H1 (cell line): ENCODE measurements at regions not wholly inside any gene's neighbourhood (a gene's known extent, or its start where the extent isn't known, plus 50 kb on each side); places are given as distances from the start of the nearest gene placed in this dataset.

Experiments
- CTCF ChIA-PET: fragments of 300-600 bp; sonication (Branson Sonifier 250); formaldehyde crosslinking; loops from one replicate; lab custom pipeline; 2021; ENCODE audit not compliant: partially characterized antibody; lab: Charles Lee
- POLR2A ChIA-PET: fragments of 300-600 bp; sonication (Branson Sonifier 250); formaldehyde crosslinking; loops from one replicate; lab custom pipeline; 2021; ENCODE audit warnings: inconsistent platforms; ENCODE audit not compliant: partially characterized antibody; lab: Charles Lee
- DNase-seq, 2 experiments: peaks; one replicate each; pipeline versions ENCODE4 v3.0.0 to v3.0.0-alpha.2; 2010 to 2022; ENCODE audit warnings: low spot score in 2 of 2, low read depth in 1 of 2, mixed read lengths in 1 of 2
- FAIRE-seq: peaks from 2 replicates; lab custom pipeline; 2011; peaks lifted over from hg19 to GRCh38; lab: Jason Lieb, UNC
- H2AFZ ChIP-seq: 2 replicates; pipeline ENCODE4 v1.8.1; 2012; ENCODE audit warnings: low read length, inconsistent platforms
- H2AK5ac ChIP-seq: 2 replicates; pipeline ENCODE4 v1.6.1; 2013; ENCODE audit warnings: low read depth, low read length
- H2BK120ac ChIP-seq: replicated peaks from 2 replicates; pipeline ENCODE3; 2013; ENCODE audit warnings: low read depth, low read length, inconsistent platforms
- H2BK12ac ChIP-seq: 2 replicates; pipeline ENCODE4 v1.6.1; 2013; ENCODE audit warnings: low read depth, low read length
- H2BK15ac ChIP-seq: 2 replicates; pipeline ENCODE4 v1.6.1; 2013; ENCODE audit warnings: low read length
- H2BK20ac ChIP-seq: 2 replicates; pipeline ENCODE4 v1.6.1; 2013; ENCODE audit warnings: low read length
- H2BK5ac ChIP-seq: 2 replicates; pipeline ENCODE4 v1.6.1; 2013; ENCODE audit warnings: low read depth, low read length
- H3K14ac ChIP-seq: 2 replicates; pipeline ENCODE4 v1.6.1; 2013; ENCODE audit warnings: inconsistent platforms; ENCODE audit not compliant: insufficient read length
- H3K18ac ChIP-seq: 2 replicates; pipeline ENCODE4 v1.6.1; 2013; ENCODE audit warnings: low read length; ENCODE audit errors: extremely low read depth
- H3K23ac ChIP-seq: 2 replicates; pipeline ENCODE4 v1.6.1; 2013; ENCODE audit warnings: inconsistent platforms; ENCODE audit not compliant: insufficient read length
- H3K23me2 ChIP-seq: 2 replicates; pipeline ENCODE4 v1.6.1; 2013; ENCODE audit warnings: low read depth, low read length
- H3K27ac ChIP-seq: 2 replicates; pipeline ENCODE4 v1.6.1; 2011; ENCODE audit warnings: low read depth, low read length, inconsistent platforms
- H3K27me3 ChIP-seq, 4 experiments: replicated peaks in 1 of 4; 1 replicate in 1 of 4; 2 replicates in 3 of 4; pipeline versions ENCODE4 v1.6.1 to v1.8.1; 2011 to 2013; ENCODE audit warnings: low read length in 3 of 4, mild to moderate bottlenecking in 3 of 4, inconsistent platforms in 2 of 4, mixed read lengths in 2 of 4, moderate library complexity in 1 of 4; ENCODE audit not compliant: control insufficient read depth in 3 of 4, insufficient read depth in 3 of 4; ENCODE audit errors: extremely low read depth in 1 of 4
- H3K36me3 ChIP-seq, 4 experiments: 2 replicates each; pipeline versions ENCODE4 v1.6.1 to v1.8.1; 2011 to 2013; ENCODE audit warnings: mild to moderate bottlenecking in 4 of 4, low read length in 3 of 4, moderate library complexity in 2 of 4, control low read depth in 1 of 4, inconsistent platforms in 1 of 4; ENCODE audit not compliant: insufficient read depth in 4 of 4, control insufficient read depth in 2 of 4
- H3K4ac ChIP-seq: replicated peaks from 2 replicates; pipeline ENCODE3; 2013; ENCODE audit warnings: low read length, low read depth, mixed read lengths, inconsistent platforms; ENCODE audit not compliant: insufficient read length
- H3K4me1 ChIP-seq, 4 experiments: replicated peaks in 1 of 4; 1 replicate in 1 of 4; 2 replicates in 3 of 4; pipeline versions ENCODE4 v1.6.1 to v1.8.1; 2011 to 2013; ENCODE audit warnings: low read length in 3 of 4, inconsistent platforms in 2 of 4, mixed read lengths in 1 of 4; ENCODE audit not compliant: insufficient read depth in 4 of 4, control insufficient read depth in 3 of 4
- H3K4me2 ChIP-seq, 2 experiments: 2 replicates each; pipeline versions ENCODE4 v1.6.1 to v1.8.1; 2011 to 2013; ENCODE audit warnings: low read depth in 2 of 2, low read length in 2 of 2, control low read depth in 1 of 2, inconsistent platforms in 1 of 2, mild to moderate bottlenecking in 1 of 2; ENCODE audit not compliant: insufficient read depth in 1 of 2
- H3K4me3 ChIP-seq, 4 experiments: fragments of 200-600, 300-600 bp in 1 of 4; sonication (generic), shearing (Covaris generic), sonication (Bioruptor Twin) in 1 of 4; 2 replicates each; pipeline versions ENCODE4 v1.5.1 to v1.8.1; 2011 to 2016; ENCODE audit warnings: low read length in 4 of 4, low read depth in 3 of 4, control low read depth in 2 of 4, inconsistent platforms in 2 of 4, mild to moderate bottlenecking in 2 of 4, mixed read lengths in 1 of 4, moderate library complexity in 1 of 4; ENCODE audit not compliant: insufficient read depth in 2 of 4; ENCODE audit errors: extremely low read depth in 1 of 4
- H3K56ac ChIP-seq: replicated peaks from 2 replicates; pipeline ENCODE3; 2013; ENCODE audit warnings: low read depth, mild to moderate bottlenecking, mixed read lengths, low read length, inconsistent platforms; ENCODE audit not compliant: insufficient read length
- H3K79me1 ChIP-seq: 2 replicates; pipeline ENCODE4 v1.6.1; 2013; ENCODE audit warnings: low read depth, low read length, control low read depth
- H3K79me2 ChIP-seq, 2 experiments: 2 replicates each; pipeline versions ENCODE4 v1.6.1 to v1.8.1; 2012 to 2013; ENCODE audit warnings: low read length in 2 of 2, mild to moderate bottlenecking in 2 of 2, inconsistent platforms in 1 of 2; ENCODE audit not compliant: insufficient read depth in 2 of 2, control insufficient read depth in 1 of 2
- H3K9ac ChIP-seq, 4 experiments: replicated peaks in 1 of 4; 1 replicate in 1 of 4; 2 replicates in 3 of 4; pipeline versions ENCODE4 v1.6.1 to v1.8.1; 2011 to 2013; ENCODE audit warnings: low read depth in 3 of 4, low read length in 3 of 4, control low read depth in 2 of 4, mild to moderate bottlenecking in 2 of 4, moderate library complexity in 2 of 4, inconsistent platforms in 1 of 4; ENCODE audit errors: extremely low read depth in 1 of 4
- H3K9me3 ChIP-seq, 2 experiments: 2 replicates each; pipeline versions ENCODE4 v1.6.1 to v1.8.1; 2012 to 2013; ENCODE audit warnings: mild to moderate bottlenecking in 2 of 2, moderate library complexity in 2 of 2, control low read depth in 1 of 2, inconsistent platforms in 1 of 2, low read depth in 1 of 2, low read length in 1 of 2, mixed read lengths in 1 of 2; ENCODE audit not compliant: insufficient read depth in 2 of 2
- H4K20me1 ChIP-seq, 2 experiments: replicated peaks in 1 of 2; 2 replicates each; pipeline versions ENCODE3 to v1.8.1; 2011 to 2013; ENCODE audit warnings: inconsistent platforms in 2 of 2, low read length in 2 of 2, mild to moderate bottlenecking in 1 of 2; ENCODE audit not compliant: insufficient read depth in 2 of 2, control insufficient read depth in 1 of 2
- H4K5ac ChIP-seq: 2 replicates; pipeline ENCODE4 v1.6.1; 2013; ENCODE audit warnings: low read length, low read depth, mixed read lengths, inconsistent platforms; ENCODE audit not compliant: insufficient read length
- H4K8ac ChIP-seq: 2 replicates; pipeline ENCODE4 v1.8.0; 2013; ENCODE audit warnings: mild to moderate bottlenecking, moderate library complexity, low read length, inconsistent platforms; ENCODE audit not compliant: insufficient read depth; ENCODE audit errors: extremely low read depth
- H4K91ac ChIP-seq: replicated peaks from 2 replicates; pipeline ENCODE3; 2013; ENCODE audit warnings: low read length, mixed read lengths, inconsistent platforms; ENCODE audit not compliant: insufficient read length
- CBX8 ChIP-seq: fragments of 300-800, 300-1000 bp; sonication (generic); IDR thresholded peaks from 2 replicates; pipeline ENCODE4 v1.7.1; 2016; ENCODE audit warnings: low read depth, low read length, borderline replicate concordance
- CEBPB ChIP-seq: IDR thresholded peaks from 2 replicates; pipeline ENCODE4 v1.6.1; 2012; ENCODE audit warnings: low read depth, low read length
- EP300 ChIP-seq, 2 experiments: IDR thresholded peaks; 1 replicate in 1 of 2; 2 replicates in 1 of 2; pipeline ENCODE4 v1.6.1; 2011 to 2012; ENCODE audit warnings: low read depth in 2 of 2, low read length in 2 of 2, mild to moderate bottlenecking in 2 of 2, borderline replicate concordance in 1 of 2, inconsistent platforms in 1 of 2, moderate library complexity in 1 of 2
- GABPA ChIP-seq: IDR thresholded peaks from 2 replicates; pipeline ENCODE4 v1.6.1; 2011; ENCODE audit warnings: mild to moderate bottlenecking, low read length, moderate library complexity, borderline replicate concordance; ENCODE audit not compliant: insufficient read depth
- KDM5A ChIP-seq: fragments of 200-600 bp; IDR thresholded peaks from 2 replicates; pipeline ENCODE4 v1.7.1; 2012; ENCODE audit warnings: mild to moderate bottlenecking, low read length, inconsistent platforms, mixed read lengths
- NANOG ChIP-seq: IDR thresholded peaks from 2 replicates; pipeline ENCODE4 v1.6.1; 2011; ENCODE audit warnings: low read length, low read depth, mild to moderate bottlenecking, inconsistent platforms; ENCODE audit not compliant: insufficient read depth, poor library complexity, severe bottlenecking
- SIRT6 ChIP-seq: IDR thresholded peaks from one replicate; pipeline ENCODE4 v1.7.1; 2012; ENCODE audit warnings: low read length, inconsistent platforms
- SP1 ChIP-seq: IDR thresholded peaks from 2 replicates; pipeline ENCODE4 v1.6.1; 2011; ENCODE audit warnings: low read depth, low read length
- YY1 ChIP-seq: IDR thresholded peaks from 2 replicates; pipeline ENCODE4 v1.6.1; 2011; ENCODE audit warnings: low read depth, mild to moderate bottlenecking, low read length
- WGBS, 2 experiments: shearing (Covaris generic) in 1 of 2; methylation state at CpG; one replicate each; pipeline versions ENCODE4 v1.1.6 to v1.1.7; 2013 to 2015; ENCODE audit warnings: low lambda C conversion rate in 2 of 2, mixed read lengths in 2 of 2, inconsistent platforms in 1 of 2, low coverage in 1 of 2, missing lambda C conversion rate in 1 of 2; ENCODE audit not compliant: insufficient replicate concordance in 2 of 2, insufficient coverage in 1 of 2, insufficient read length in 1 of 2; ENCODE audit errors: extremely low coverage in 1 of 2, missing lambda C conversion rate in 1 of 2; 5-methylcytosine and 5-hydroxymethylcytosine counted together
- TF ChIP-seq, protein P1 (sequence below): IDR thresholded peaks from 2 replicates; pipeline ENCODE4 v1.6.1; 2011; ENCODE audit warnings: low read length, improper control_type of control experiment
- TF ChIP-seq, protein P2 (sequence below): IDR thresholded peaks from 2 replicates; pipeline ENCODE4 v1.6.1; 2012; ENCODE audit warnings: inconsistent platforms
- TF ChIP-seq, protein P3 (sequence below): IDR thresholded peaks from 2 replicates; pipeline ENCODE4 v1.6.1; 2011; ENCODE audit warnings: low read depth, mild to moderate bottlenecking, low read length; ENCODE audit not compliant: insufficient read depth

DNA sequence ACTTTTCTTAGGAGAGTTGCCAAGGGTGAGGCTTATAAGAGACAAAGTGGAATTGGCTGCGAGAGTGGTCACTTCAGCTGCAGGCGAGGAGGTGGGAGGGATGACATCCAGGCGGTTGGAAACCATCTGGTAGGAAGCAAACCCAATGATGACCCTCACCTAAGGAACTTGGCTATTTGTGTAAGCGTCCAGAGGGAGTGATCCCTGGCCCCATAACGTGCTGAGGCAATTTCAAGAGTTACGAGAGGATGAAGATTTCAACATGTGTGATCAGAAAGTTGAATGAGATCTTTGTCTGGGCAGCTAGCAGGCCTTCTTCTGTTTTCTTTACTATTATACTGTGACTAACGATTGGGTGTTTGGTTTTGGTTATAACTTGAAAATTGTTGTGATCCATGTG lies 102.7 kb upstream of the VANGL1 start:
- H3K23me2 ChIP-seq = no peaks in the 10 kb centered on the region; the same call in 1 of the 2 replicates
- H2BK120ac ChIP-seq = no peak overlapping the region
- H4K91ac ChIP-seq = no peak overlapping the region
- H3K9ac ChIP-seq = no peak overlapping the region; a peak in 1 of 7 replicates
- H3K79me1 ChIP-seq = no peaks in the 10 kb centered on the region
- no peak overlapping the region for H2BK5ac ChIP-seq
- H3K27me3 ChIP-seq = no peaks in the 10 kb centered on the region
- no peaks in the 10 kb centered on the region for H3K4me1 ChIP-seq
- H3K4me2 ChIP-seq = no peak overlapping the region
- H3K36me3 ChIP-seq = no peaks in the 10 kb centered on the region
- no peak overlapping the region for H2BK15ac ChIP-seq
- no peak overlapping the region for H2BK20ac ChIP-seq
- no peak overlapping the region for H3K23ac ChIP-seq
- H4K5ac ChIP-seq = no peak overlapping the region
- no peak overlapping the region for H3K27ac ChIP-seq
- no peak overlapping the region for H3K4me3 ChIP-seq
- H3K18ac ChIP-seq = no peak overlapping the region
- ChIA-PET CTCF (interaction anchor here (0.8 kb wide), 1 partner anchor 69 kb away, joined by 3 read pairs; no protein-coding TSS in a partner anchor), POLR2A (no interaction called here)
- no peaks in the 10 kb centered on the region for H3K79me2 ChIP-seq
- H4K20me1 ChIP-seq = no peaks in the 10 kb centered on the region
- FAIRE-seq (no peak), DNase-seq (no peak)
- 82% methylated on average over 7 of the region's 7 CpGs; no CpG with 5 or more reads in 1 of the 2 experiments for WGBS, 2 experiments
- H2AFZ ChIP-seq = no peak overlapping the region
- no peak overlapping the region for H4K8ac ChIP-seq
- no peak overlapping the region for H3K4ac ChIP-seq
- no peak overlapping the region for H2BK12ac ChIP-seq
- no peak overlapping the region for H3K56ac ChIP-seq
- no peak overlapping the region for H2AK5ac ChIP-seq
- no peak overlapping the region for H3K14ac ChIP-seq
- H3K9me3 ChIP-seq = no peaks in the 10 kb centered on the region
- TF ChIP-seq KDM5A (no peak), YY1 (no peak), EP300 (IDR thresholded peaks at IDR 0.05; ENCODE audit: borderline replicate concordance in 1 of 2, low read depth in 2 of 2, low read length in 2 of 2) (no peak), GABPA (no peak), CEBPB (no peak), SIRT6 (no peak), CBX8 (no peak), NANOG (no peak), SP1 (no peak)
- TF ChIP-seq, protein P1, sequence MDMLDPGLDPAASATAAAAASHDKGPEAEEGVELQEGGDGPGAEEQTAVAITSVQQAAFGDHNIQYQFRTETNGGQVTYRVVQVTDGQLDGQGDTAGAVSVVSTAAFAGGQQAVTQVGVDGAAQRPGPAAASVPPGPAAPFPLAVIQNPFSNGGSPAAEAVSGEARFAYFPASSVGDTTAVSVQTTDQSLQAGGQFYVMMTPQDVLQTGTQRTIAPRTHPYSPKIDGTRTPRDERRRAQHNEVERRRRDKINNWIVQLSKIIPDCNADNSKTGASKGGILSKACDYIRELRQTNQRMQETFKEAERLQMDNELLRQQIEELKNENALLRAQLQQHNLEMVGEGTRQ = no peak
- TF ChIP-seq, protein P2, sequence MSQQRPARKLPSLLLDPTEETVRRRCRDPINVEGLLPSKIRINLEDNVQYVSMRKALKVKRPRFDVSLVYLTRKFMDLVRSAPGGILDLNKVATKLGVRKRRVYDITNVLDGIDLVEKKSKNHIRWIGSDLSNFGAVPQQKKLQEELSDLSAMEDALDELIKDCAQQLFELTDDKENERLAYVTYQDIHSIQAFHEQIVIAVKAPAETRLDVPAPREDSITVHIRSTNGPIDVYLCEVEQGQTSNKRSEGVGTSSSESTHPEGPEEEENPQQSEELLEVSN = no peak
- TF ChIP-seq, protein P3, sequence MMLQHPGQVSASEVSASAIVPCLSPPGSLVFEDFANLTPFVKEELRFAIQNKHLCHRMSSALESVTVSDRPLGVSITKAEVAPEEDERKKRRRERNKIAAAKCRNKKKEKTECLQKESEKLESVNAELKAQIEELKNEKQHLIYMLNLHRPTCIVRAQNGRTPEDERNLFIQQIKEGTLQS = no peak
